Neural cell (in vitro differentiated cells): ENCODE measurements at regions not wholly inside any gene's neighbourhood (a gene's known extent, or its start where the extent isn't known, plus 50 kb on each side); places are given as distances from the start of the nearest gene placed in this dataset.
"Not testable (repeated sequence)": the region's sequence is repeated elsewhere in the genome, so short reads cannot be mapped to it uniquely, and the experiment has no call there.

ENCODE experiments used
- H2AFZ ChIP-seq: fragments of 200-600, 300-800 bp; sonication (generic), shearing (Covaris generic); 2 replicates; pipeline ENCODE4 v1.6.0; 2014; ENCODE audit warnings: low read depth, mild to moderate bottlenecking, antibody characterized with exemption, low read length, moderate library complexity
- H3F3A ChIP-seq: fragments of 200-600 bp; shearing (Covaris generic); 2 replicates; pipeline ENCODE4 v1.6.1; 2016; ENCODE audit warnings: mild to moderate bottlenecking, moderate library complexity, mixed read lengths, antibody characterized with exemption, low read length; ENCODE audit not compliant: insufficient read depth, poor library complexity, severe bottlenecking
- H3K27ac ChIP-seq: fragments of 200-600, 300-800 bp; sonication (generic), shearing (Covaris generic); 2 replicates; pipeline ENCODE4 v1.5.1; 2014; ENCODE audit warnings: mild to moderate bottlenecking, low read length, moderate library complexity
- H3K27me3 ChIP-seq: fragments of 300-800, 200-600 bp; sonication (generic), shearing (Covaris generic); 2 replicates; pipeline ENCODE4 v1.6.0; 2014; ENCODE audit warnings: mild to moderate bottlenecking, low read depth, low read length, moderate library complexity; ENCODE audit not compliant: insufficient read depth
- H3K36me3 ChIP-seq: fragments of 300-800, 200-600 bp; sonication (generic), shearing (Covaris generic); 2 replicates; pipeline ENCODE4 v1.5.1; 2014; ENCODE audit warnings: mild to moderate bottlenecking, antibody characterized with exemption, low read length, moderate library complexity; ENCODE audit not compliant: insufficient read depth
- H3K4me2 ChIP-seq: fragments of 300-800, 200-600 bp; sonication (generic), shearing (Covaris generic); 2 replicates; pipeline ENCODE4 v1.6.0; 2014; ENCODE audit warnings: mild to moderate bottlenecking, low read length
- H3K4me3 ChIP-seq: fragments of 300-800, 200-600 bp; sonication (generic), shearing (Covaris generic); 2 replicates; pipeline ENCODE4 v1.5.1; 2014; ENCODE audit warnings: mild to moderate bottlenecking, low read length, moderate library complexity
- H3K79me2 ChIP-seq: fragments of 200-600 bp; shearing (Covaris generic); replicated peaks from 2 replicates; pipeline ENCODE4 v1.6.0; 2014; ENCODE audit warnings: mild to moderate bottlenecking, low read length, moderate library complexity; ENCODE audit not compliant: insufficient read depth
- H3K9ac ChIP-seq: fragments of 300-800, 200-600 bp; sonication (generic), shearing (Covaris generic); 2 replicates; pipeline ENCODE4 v1.6.1; 2016; ENCODE audit warnings: mild to moderate bottlenecking, low read length, mixed read lengths
- H3K9me2 ChIP-seq: fragments of 200-600 bp; shearing (Covaris generic); 2 replicates; pipeline ENCODE4 v1.6.1; 2016; ENCODE audit warnings: mild to moderate bottlenecking, low read length, mixed read lengths; ENCODE audit not compliant: insufficient read depth
- H3K9me3 ChIP-seq: fragments of 200-600, 300-800 bp; sonication (generic), shearing (Covaris generic); 2 replicates; pipeline ENCODE4 v1.6.1; 2016; ENCODE audit warnings: mild to moderate bottlenecking, mixed run types, low read length, moderate library complexity, mixed read lengths
- H4K20me1 ChIP-seq: fragments of 200-600 bp; shearing (Covaris generic); 2 replicates; pipeline ENCODE4 v1.6.1; 2016; ENCODE audit warnings: mild to moderate bottlenecking, mixed run types; ENCODE audit not compliant: insufficient read depth
- EP300 ChIP-seq: fragments of 450-650 bp; conservative IDR thresholded peaks from 2 replicates; pipeline ENCODE4 v1.6.1; 2014; ENCODE audit warnings: antibody characterized with exemption, mild to moderate bottlenecking, moderate library complexity; ENCODE audit not compliant: poor library complexity, severe bottlenecking
- EZH2 ChIP-seq: fragments of 200-600, 300-800 bp; shearing (Covaris generic), sonication (generic); IDR thresholded peaks from 2 replicates; pipeline ENCODE4 v1.6.1; 2014; ENCODE audit warnings: antibody characterized with exemption, low read length, borderline replicate concordance, mild to moderate bottlenecking; ENCODE audit not compliant: insufficient read depth, poor library complexity, severe bottlenecking
- MXI1 ChIP-seq: fragments of 450-650 bp; conservative IDR thresholded peaks from 2 replicates; pipeline ENCODE4 v1.6.1; 2014; ENCODE audit warnings: antibody characterized with exemption, mild to moderate bottlenecking; ENCODE audit not compliant: poor library complexity, severe bottlenecking
- POLR2AphosphoS5 ChIP-seq: IDR thresholded peaks from 2 replicates; pipeline ENCODE4 v1.6.1; 2012
- RAD21 ChIP-seq: fragments of 450-650 bp; conservative IDR thresholded peaks from 2 replicates; pipeline ENCODE4 v1.6.1; 2014; ENCODE audit warnings: antibody characterized with exemption, mild to moderate bottlenecking, moderate library complexity
- SMC3 ChIP-seq: fragments of 450-650 bp; conservative IDR thresholded peaks from 2 replicates; pipeline ENCODE4 v1.6.1; 2014; ENCODE audit warnings: antibody characterized with exemption, mild to moderate bottlenecking, moderate library complexity; ENCODE audit not compliant: poor library complexity
- TAF1 ChIP-seq: IDR thresholded peaks from 2 replicates; pipeline ENCODE4 v1.6.1; 2012; ENCODE audit warnings: low read depth
- TF ChIP-seq, protein P1 (sequence below): fragments of 450-650 bp; IDR thresholded peaks from 2 replicates; pipeline ENCODE4 v1.5.1; 2014; ENCODE audit warnings: antibody characterized with exemption, mild to moderate bottlenecking, moderate library complexity; ENCODE audit not compliant: poor library complexity, severe bottlenecking
- TF ChIP-seq, protein P2 (sequence below): IDR thresholded peaks from 2 replicates; pipeline ENCODE4 v1.6.1; 2012; ENCODE audit warnings: borderline replicate concordance

DNA sequence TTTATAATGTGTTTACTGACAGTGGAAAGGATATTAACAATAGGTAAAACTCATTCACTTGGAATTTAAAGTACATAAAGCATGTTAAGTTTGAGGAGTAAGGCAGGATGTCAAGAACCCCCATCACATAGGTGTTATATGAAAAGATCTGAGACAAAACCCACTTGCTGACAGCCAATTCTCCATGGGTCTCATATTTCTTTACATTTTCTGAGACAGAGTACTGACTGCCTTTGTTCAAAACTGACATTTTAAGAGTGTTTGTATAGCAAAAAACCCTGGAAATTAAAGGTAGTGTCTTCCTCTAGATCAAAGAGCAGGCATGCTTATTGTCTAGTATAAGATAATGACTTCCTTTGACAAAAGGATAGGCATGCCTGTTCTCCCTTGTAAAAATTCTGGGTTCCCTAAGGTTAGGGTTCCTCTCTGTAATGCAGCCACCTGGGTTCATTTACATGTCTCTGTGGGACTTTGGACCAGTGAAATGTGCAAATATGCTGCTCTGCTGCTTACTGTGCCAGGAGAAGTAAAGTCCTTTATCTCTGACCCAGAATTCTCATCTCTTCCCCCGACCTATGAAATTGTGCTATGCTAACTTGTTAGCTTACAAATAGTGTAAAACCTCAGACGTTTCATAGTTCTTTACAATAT is 123.6 kb downstream of the PCDH18 start:
- Histone ChIP-seq H2AFZ (no peak overlapping the region), H3K9me2 (no peaks in the 10 kb centered on the region), H3K27me3 (no peaks in the 10 kb centered on the region), H4K20me1 (no peaks in the 10 kb centered on the region), H3K36me3 (no peaks in the 10 kb centered on the region), H3K4me3 (no peak overlapping the region), H3K27ac (no peak overlapping the region), H3F3A (no peaks in the 10 kb centered on the region), H3K9me3 (no peaks in the 10 kb centered on the region), H3K4me2 (no peak overlapping the region), H3K9ac (no peak overlapping the region), H3K79me2 (no peaks in the 10 kb centered on the region)
- TF ChIP-seq EP300 (peak; percentile 79), SMC3 (no peak), RAD21 (no peak)
- TF ChIP-seq, protein P1, sequence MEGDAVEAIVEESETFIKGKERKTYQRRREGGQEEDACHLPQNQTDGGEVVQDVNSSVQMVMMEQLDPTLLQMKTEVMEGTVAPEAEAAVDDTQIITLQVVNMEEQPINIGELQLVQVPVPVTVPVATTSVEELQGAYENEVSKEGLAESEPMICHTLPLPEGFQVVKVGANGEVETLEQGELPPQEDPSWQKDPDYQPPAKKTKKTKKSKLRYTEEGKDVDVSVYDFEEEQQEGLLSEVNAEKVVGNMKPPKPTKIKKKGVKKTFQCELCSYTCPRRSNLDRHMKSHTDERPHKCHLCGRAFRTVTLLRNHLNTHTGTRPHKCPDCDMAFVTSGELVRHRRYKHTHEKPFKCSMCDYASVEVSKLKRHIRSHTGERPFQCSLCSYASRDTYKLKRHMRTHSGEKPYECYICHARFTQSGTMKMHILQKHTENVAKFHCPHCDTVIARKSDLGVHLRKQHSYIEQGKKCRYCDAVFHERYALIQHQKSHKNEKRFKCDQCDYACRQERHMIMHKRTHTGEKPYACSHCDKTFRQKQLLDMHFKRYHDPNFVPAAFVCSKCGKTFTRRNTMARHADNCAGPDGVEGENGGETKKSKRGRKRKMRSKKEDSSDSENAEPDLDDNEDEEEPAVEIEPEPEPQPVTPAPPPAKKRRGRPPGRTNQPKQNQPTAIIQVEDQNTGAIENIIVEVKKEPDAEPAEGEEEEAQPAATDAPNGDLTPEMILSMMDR = no peak

DNA sequence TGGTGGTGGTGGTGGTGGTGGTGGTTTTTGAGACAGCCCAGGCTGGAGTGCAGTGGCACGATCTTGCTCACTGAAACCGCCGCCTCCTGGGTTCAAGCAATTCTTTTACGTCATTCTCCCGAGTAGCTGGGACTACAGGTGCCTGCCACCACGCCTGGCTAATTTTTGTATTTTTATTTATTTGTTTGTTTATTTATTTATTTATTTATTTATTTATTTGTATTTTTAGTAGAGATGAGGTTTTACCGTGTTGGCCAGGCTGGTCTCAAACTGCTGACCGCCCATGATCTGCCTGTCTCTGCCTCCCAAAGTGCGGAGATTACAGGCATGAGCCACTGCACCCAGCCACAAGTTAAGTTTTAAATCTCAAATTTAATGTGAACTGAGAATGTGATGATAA is 126.5 kb downstream of the PCDH18 start:
- not testable (repeated sequence) for H3K27me3 ChIP-seq, H3K9me2 ChIP-seq, H3K4me3 ChIP-seq, H3K9ac ChIP-seq, H3K9me3 ChIP-seq, H2AFZ ChIP-seq, H3K4me2 ChIP-seq, H3K79me2 ChIP-seq, H3F3A ChIP-seq, H3K36me3 ChIP-seq, H4K20me1 ChIP-seq, H3K27ac ChIP-seq

DNA sequence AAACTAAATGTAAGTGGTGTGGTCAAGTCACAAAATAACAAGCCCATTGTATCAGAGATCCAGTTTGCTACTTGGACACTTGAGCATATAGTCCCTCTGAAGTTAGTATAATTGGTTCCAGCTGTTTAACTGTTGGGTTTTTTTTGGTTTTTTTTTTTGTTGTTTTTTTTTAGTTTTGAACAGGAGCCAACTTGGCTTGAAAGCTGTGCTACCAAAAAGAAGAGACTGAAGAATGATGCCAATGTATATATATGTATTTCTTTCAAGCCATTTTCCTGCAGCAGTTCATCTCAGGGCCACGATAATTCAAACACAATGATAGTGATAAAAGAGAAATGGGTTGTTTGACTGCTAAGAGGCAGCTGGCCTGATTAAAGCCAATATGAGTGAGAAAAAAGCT is 138.3 kb downstream of the PCDH18 start:
- H3K27me3 ChIP-seq = no peaks in the 10 kb centered on the region
- no peak for TF ChIP-seq EZH2
- TF ChIP-seq EP300 = no peak
- TF ChIP-seq MXI1 = no peak
- no peak for TF ChIP-seq SMC3
- no peak for TF ChIP-seq POLR2AphosphoS5
- TF ChIP-seq TAF1 = no peak
- no peak for TF ChIP-seq RAD21
- TF ChIP-seq, protein P1 = no peak
- TF ChIP-seq, protein P2, sequence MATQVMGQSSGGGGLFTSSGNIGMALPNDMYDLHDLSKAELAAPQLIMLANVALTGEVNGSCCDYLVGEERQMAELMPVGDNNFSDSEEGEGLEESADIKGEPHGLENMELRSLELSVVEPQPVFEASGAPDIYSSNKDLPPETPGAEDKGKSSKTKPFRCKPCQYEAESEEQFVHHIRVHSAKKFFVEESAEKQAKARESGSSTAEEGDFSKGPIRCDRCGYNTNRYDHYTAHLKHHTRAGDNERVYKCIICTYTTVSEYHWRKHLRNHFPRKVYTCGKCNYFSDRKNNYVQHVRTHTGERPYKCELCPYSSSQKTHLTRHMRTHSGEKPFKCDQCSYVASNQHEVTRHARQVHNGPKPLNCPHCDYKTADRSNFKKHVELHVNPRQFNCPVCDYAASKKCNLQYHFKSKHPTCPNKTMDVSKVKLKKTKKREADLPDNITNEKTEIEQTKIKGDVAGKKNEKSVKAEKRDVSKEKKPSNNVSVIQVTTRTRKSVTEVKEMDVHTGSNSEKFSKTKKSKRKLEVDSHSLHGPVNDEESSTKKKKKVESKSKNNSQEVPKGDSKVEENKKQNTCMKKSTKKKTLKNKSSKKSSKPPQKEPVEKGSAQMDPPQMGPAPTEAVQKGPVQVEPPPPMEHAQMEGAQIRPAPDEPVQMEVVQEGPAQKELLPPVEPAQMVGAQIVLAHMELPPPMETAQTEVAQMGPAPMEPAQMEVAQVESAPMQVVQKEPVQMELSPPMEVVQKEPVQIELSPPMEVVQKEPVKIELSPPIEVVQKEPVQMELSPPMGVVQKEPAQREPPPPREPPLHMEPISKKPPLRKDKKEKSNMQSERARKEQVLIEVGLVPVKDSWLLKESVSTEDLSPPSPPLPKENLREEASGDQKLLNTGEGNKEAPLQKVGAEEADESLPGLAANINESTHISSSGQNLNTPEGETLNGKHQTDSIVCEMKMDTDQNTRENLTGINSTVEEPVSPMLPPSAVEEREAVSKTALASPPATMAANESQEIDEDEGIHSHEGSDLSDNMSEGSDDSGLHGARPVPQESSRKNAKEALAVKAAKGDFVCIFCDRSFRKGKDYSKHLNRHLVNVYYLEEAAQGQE = no peak
- no peak overlapping the region for H3K4me3 ChIP-seq

More for the DNA sequence above, 138.3 kb downstream of the PCDH18 start:
- no peaks in the 10 kb centered on the region for H3K9me3 ChIP-seq
- no peaks in the 10 kb centered on the region for H3F3A ChIP-seq
- no peak overlapping the region for H3K27ac ChIP-seq
- no peaks in the 10 kb centered on the region for H4K20me1 ChIP-seq
- no peaks in the 10 kb centered on the region for H3K9me2 ChIP-seq
- H3K9ac ChIP-seq = no peak overlapping the region
- H3K79me2 ChIP-seq = no peaks in the 10 kb centered on the region
- no peak overlapping the region for H2AFZ ChIP-seq
- no peak overlapping the region for H3K4me2 ChIP-seq
- H3K36me3 ChIP-seq = no peaks in the 10 kb centered on the region
